Astrocyte of the spinal cord (primary cell): ENCODE measurements at regions not wholly inside any gene's neighbourhood (a gene's known extent, or its start where the extent isn't known, plus 50 kb on each side); places are given as distances from the start of the nearest gene placed in this dataset.

ENCODE experiments used
- DNase-seq: peaks from one replicate; pipeline ENCODE4 v3.0.0; 2011; ENCODE audit warnings: low read depth, low spot score
- H3K4me3 ChIP-seq: 2 replicates; pipeline ENCODE4 v1.5.1; 2011; ENCODE audit warnings: low read depth, mild to moderate bottlenecking, low read length, moderate library complexity
- in situ Hi-C: cut with HindIII; loops from 2 replicates; pipeline ENCODE4 v1.10.0; 2017; ENCODE audit warnings: low sequenced_read_pairs
- TF ChIP-seq, protein P1 (sequence below): IDR thresholded peaks from 2 replicates; pipeline ENCODE4 v1.5.1; 2012; ENCODE audit warnings: low read depth, mild to moderate bottlenecking, low read length, inconsistent platforms

DNA sequence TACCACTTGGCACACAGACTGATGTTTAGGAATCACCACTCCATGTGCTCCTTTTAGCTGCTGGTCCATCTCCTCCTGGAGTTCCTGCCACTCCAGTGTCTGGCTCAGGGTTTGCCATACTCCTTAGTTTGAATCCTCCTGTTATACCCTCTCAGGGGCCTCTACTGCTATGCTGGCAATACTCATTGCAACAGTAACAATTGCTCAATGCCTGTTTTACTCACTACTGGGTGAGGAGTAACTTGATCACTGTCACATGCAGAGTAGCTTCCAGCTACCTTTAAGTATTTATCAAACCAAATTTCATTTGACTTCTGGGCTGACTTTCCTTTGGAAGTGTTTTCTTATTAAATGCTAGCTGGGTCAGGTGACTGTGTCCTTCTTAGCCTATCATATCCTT lies 107.2 kb upstream of the WLS start:
- TF ChIP-seq, protein P1, sequence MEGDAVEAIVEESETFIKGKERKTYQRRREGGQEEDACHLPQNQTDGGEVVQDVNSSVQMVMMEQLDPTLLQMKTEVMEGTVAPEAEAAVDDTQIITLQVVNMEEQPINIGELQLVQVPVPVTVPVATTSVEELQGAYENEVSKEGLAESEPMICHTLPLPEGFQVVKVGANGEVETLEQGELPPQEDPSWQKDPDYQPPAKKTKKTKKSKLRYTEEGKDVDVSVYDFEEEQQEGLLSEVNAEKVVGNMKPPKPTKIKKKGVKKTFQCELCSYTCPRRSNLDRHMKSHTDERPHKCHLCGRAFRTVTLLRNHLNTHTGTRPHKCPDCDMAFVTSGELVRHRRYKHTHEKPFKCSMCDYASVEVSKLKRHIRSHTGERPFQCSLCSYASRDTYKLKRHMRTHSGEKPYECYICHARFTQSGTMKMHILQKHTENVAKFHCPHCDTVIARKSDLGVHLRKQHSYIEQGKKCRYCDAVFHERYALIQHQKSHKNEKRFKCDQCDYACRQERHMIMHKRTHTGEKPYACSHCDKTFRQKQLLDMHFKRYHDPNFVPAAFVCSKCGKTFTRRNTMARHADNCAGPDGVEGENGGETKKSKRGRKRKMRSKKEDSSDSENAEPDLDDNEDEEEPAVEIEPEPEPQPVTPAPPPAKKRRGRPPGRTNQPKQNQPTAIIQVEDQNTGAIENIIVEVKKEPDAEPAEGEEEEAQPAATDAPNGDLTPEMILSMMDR = no peak
- no peak overlapping the region for H3K4me3 ChIP-seq
- no peak for DNase-seq
- in situ Hi-C loops = no loop called here

- in situ Hi-C loops = no loop called here
- TF ChIP-seq, protein P1 = no peak
- no peak overlapping the region for H3K4me3 ChIP-seq
- no peak for DNase-seq
Measured at GRCh38 chr1:68338081-68338480, 105.8 kb upstream of the WLS start.

DNA sequence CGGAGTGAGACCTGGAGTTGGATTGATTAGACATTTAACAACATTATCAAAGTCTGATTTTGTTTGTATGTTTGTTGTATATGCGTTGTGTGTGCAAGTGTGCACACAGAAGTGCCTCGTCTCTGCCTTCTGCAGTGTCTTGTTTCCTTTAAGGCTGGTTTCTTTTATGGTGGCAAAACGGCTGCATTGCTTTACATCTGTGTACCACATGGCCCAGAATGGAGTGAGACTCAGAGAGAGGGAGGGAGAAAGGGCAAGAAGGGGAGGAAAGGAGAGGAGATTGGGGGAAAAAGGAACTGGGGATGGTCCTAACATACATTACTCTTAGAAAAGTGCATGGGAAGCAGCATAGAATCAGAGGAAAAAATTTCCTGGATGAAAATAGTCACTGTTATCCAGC lies 99.7 kb upstream of the WLS start:
- in situ Hi-C loops = no loop called here

DNA sequence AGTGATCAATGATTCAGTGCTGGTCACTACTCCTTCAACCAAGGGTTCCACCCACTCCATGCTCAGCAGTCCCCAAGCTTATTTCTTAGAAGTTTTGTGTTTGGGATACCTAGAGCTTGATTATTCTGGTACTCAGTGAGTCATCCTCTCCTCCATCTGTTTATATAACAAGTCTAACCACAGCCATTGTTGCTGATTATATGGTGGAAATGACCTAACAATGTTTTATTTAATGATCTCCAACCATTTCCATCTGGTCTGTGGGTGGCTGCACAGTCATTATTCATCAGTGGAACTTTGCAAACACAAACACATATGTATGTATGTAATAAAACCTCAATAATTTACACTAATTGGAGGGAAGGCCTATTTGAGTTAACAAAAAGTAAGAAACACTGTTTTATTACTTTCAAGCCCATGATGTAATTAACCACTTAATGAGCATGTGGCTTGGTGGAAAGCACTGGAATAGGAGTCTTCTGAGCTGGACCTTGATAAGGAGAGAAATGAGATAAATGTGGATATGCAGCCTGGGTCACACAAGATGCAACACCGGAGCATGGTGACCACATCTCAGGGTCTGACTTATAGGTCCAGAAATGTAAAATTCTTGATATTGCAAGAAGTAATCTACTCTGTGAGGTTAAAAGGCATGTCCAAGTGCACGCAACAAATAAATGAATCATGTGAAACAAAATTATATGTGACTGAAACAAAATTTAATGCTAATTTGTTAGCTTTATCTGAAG lies 99.0 kb upstream of the WLS start:
- no peak overlapping the region for H3K4me3 ChIP-seq
- in situ Hi-C loops = no loop called here
- TF ChIP-seq, protein P1 = no peak
- DNase-seq = peak; percentile 93

More for the DNA sequence above, 99.7 kb upstream of the WLS start:
- DNase-seq = no peak
- TF ChIP-seq, protein P1 = no peak
- H3K4me3 ChIP-seq = no peak overlapping the region

GRCh38 chr1:68330391-68330790 lies 98.1 kb upstream of the WLS start:
- in situ Hi-C loops = no loop called here
- TF ChIP-seq, protein P1 = no peak
- no peak for DNase-seq
- no peak overlapping the region for H3K4me3 ChIP-seq

GRCh38 chr1:68329096-68329835 lies 96.9 kb upstream of the WLS start:
- no peak overlapping the region for H3K4me3 ChIP-seq
- no peak for DNase-seq
- in situ Hi-C loops = no loop called here
- TF ChIP-seq, protein P1 = no peak
